ENCODE measurements at regions not wholly inside any gene's neighbourhood (a gene's known extent, or its start where the extent isn't known, plus 50 kb on each side); places are given as distances from the start of the nearest gene placed in this dataset.

DNA sequence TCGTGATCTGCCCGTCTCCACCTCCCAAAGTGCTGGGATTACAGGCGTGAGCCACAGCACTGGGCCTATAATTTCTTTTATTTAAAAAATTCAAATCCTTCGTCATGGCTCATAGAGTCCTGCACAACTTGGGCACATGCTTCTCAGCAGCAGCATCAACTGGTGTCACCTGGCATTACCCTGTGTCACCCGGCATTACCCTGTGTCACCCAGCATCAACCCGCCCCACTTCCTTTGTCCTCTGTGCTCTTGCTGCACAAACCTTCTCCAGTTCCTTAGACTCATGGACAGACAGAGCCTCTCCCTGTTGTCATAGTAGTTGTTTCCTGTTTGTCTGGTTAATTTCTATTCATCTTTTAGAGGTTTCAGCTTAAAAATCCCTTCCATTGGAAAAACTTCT is 121.2 kb upstream of the SERBP1 start:
- TF ChIP-seq, protein P1, sequence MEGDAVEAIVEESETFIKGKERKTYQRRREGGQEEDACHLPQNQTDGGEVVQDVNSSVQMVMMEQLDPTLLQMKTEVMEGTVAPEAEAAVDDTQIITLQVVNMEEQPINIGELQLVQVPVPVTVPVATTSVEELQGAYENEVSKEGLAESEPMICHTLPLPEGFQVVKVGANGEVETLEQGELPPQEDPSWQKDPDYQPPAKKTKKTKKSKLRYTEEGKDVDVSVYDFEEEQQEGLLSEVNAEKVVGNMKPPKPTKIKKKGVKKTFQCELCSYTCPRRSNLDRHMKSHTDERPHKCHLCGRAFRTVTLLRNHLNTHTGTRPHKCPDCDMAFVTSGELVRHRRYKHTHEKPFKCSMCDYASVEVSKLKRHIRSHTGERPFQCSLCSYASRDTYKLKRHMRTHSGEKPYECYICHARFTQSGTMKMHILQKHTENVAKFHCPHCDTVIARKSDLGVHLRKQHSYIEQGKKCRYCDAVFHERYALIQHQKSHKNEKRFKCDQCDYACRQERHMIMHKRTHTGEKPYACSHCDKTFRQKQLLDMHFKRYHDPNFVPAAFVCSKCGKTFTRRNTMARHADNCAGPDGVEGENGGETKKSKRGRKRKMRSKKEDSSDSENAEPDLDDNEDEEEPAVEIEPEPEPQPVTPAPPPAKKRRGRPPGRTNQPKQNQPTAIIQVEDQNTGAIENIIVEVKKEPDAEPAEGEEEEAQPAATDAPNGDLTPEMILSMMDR (IDR thresholded peaks at IDR 0.05): no peak
- TF ChIP-seq POLR2A (IDR thresholded peaks at IDR 0.05): no peak
- no peak for TF ChIP-seq POLR2AphosphoS5 (IDR thresholded peaks at IDR 0.05)

Measured in breast epithelium (tissue), 3 donors.